A549 (cell line): ENCODE measurements at regions not wholly inside any gene's neighbourhood (a gene's known extent, or its start where the extent isn't known, plus 50 kb on each side); places are given as distances from the start of the nearest gene placed in this dataset.

Source experiments
- ATAC-seq, 2 experiments: fragments of 200-7000 bp in 1 of 2; fragments of >200 bp in 1 of 2; cut with Nextera tagmentation in 1 of 2; cut with Tn5 transposase in 1 of 2; 3 replicates each; pipeline versions ENCODE4 v1.8.0 to v1.9.1; 2018 to 2020; ENCODE audit warnings: mild to moderate bottlenecking in 1 of 2, moderate library complexity in 1 of 2
- CTCF ChIA-PET: fragments of 300-600 bp; sonication (Branson Sonifier 250); formaldehyde crosslinking; extraction: SDS; loops from one replicate; lab custom pipeline; 2021; ENCODE audit warnings: antibody characterized with exemption, inconsistent platforms; lab: Yijun Ruan, JAX
- POLR2A ChIA-PET: fragments of 350-600 bp; formaldehyde crosslinking; extraction: SDS; loops from one replicate; lab custom pipeline; 2021; ENCODE audit warnings: antibody characterized with exemption, inconsistent platforms; lab: Yijun Ruan, JAX
- DNase-seq, 2 experiments: peaks; one replicate each; pipeline versions ENCODE4 v3.0.0 to v3.0.0-alpha.2; 2011 to 2016; ENCODE audit warnings: low read depth in 1 of 2, low spot score in 1 of 2
- FAIRE-seq: peaks from 2 replicates; lab custom pipeline; 2011; peaks lifted over from hg19 to GRCh38; lab: Jason Lieb, UNC
- H3K27ac ChIP-seq, 2 experiments: fragments of >200 bp; sonication (Bioruptor Twin); formaldehyde crosslinking; 3 replicates each; pipeline ENCODE4 v1.5.1; 2016 to 2017
- H3K4me1 ChIP-seq: fragments of >200 bp; sonication (Bioruptor Twin); formaldehyde crosslinking; 3 replicates; pipeline ENCODE4 v1.6.1; 2016
- H3K4me2 ChIP-seq: fragments of >200 bp; sonication (Bioruptor Twin); formaldehyde crosslinking; 3 replicates; pipeline ENCODE4 v1.6.1; 2016
- H3K4me3 ChIP-seq: fragments of >200 bp; sonication (Bioruptor Twin); formaldehyde crosslinking; 3 replicates; pipeline ENCODE4 v1.5.1; 2016
- H3K9me3 ChIP-seq: fragments of >200 bp; sonication (Bioruptor Twin); formaldehyde crosslinking; 3 replicates; pipeline ENCODE4 v1.6.1; 2016
- ATOH8 ChIP-seq: fragments of 250-450 bp; sonication (Bioruptor Pico); IDR thresholded peaks from 2 replicates; pipeline ENCODE4 v1.5.0; 2020; ENCODE audit warnings: low read depth, mild to moderate bottlenecking, moderate library complexity
- BHLHE40 ChIP-seq: IDR thresholded peaks from 2 replicates; pipeline ENCODE4 v1.6.1; 2012; ENCODE audit warnings: low read depth, low read length, inconsistent platforms
- CBX2 ChIP-seq: fragments of 200-600 bp; sonication (generic); IDR thresholded peaks from 2 replicates; pipeline ENCODE4 v1.6.1; 2016; ENCODE audit warnings: low read depth, mild to moderate bottlenecking, borderline replicate concordance
- CEBPB ChIP-seq, 2 experiments: fragments of >200 bp in 1 of 2; sonication (Bioruptor Twin) in 1 of 2; formaldehyde crosslinking in 1 of 2; IDR thresholded peaks; 2 replicates each; pipeline ENCODE4 v1.6.1; 2012 to 2016
- CTCF ChIP-seq: fragments of >200 bp; sonication (Bioruptor Twin); formaldehyde crosslinking; IDR thresholded peaks from 3 replicates; pipeline ENCODE4 v1.5.1; 2016
- E2F6 ChIP-seq: IDR thresholded peaks from 2 replicates; pipeline ENCODE4 v1.6.1; 2012; ENCODE audit warnings: low read depth, borderline replicate concordance
- EHF ChIP-seq: fragments of 250-450 bp; sonication (Bioruptor Pico); IDR thresholded peaks from 2 replicates; pipeline ENCODE4 v1.5.0; 2020; ENCODE audit warnings: mild to moderate bottlenecking
- ELK1 ChIP-seq: fragments of 150-350 bp; IDR thresholded peaks from 2 replicates; pipeline ENCODE4 v1.6.1; 2014; ENCODE audit warnings: low read depth, mild to moderate bottlenecking, low read length
- EP300 ChIP-seq, 2 experiments: fragments of >200 bp; sonication (Bioruptor Twin); formaldehyde crosslinking; IDR thresholded peaks; 2 replicates in 1 of 2; 3 replicates in 1 of 2; pipeline ENCODE4 v1.6.1; 2016 to 2017
- FOXS1 ChIP-seq: fragments of 250-450 bp; sonication (Bioruptor Pico); IDR thresholded peaks from 2 replicates; pipeline ENCODE4 v1.5.0; 2020; ENCODE audit warnings: mild to moderate bottlenecking, moderate library complexity
- GATA3 ChIP-seq: IDR thresholded peaks from 2 replicates; pipeline ENCODE4 v1.6.1; 2012; ENCODE audit warnings: borderline replicate concordance
- HDAC2 ChIP-seq: fragments of 200-600 bp; sonication (generic); IDR thresholded peaks from 2 replicates; pipeline ENCODE4 v1.6.1; 2016
- HOXA7 ChIP-seq: fragments of 250-450 bp; sonication (Bioruptor Pico); IDR thresholded peaks from 2 replicates; pipeline ENCODE4 v1.5.0; 2020; ENCODE audit warnings: mild to moderate bottlenecking, moderate library complexity
- HOXB13 ChIP-seq: fragments of 250-450 bp; sonication (Bioruptor Pico); IDR thresholded peaks from 2 replicates; pipeline ENCODE4 v1.5.0; 2020; ENCODE audit warnings: low read depth, mild to moderate bottlenecking, moderate library complexity
- JUN ChIP-seq, 2 experiments: fragments of >200 bp; sonication (Bioruptor Twin); formaldehyde crosslinking; IDR thresholded peaks; 2 replicates in 1 of 2; 3 replicates in 1 of 2; pipeline ENCODE4 v1.6.1; 2016 to 2017
- JUNB ChIP-seq: fragments of >200 bp; sonication (Bioruptor Twin); formaldehyde crosslinking; IDR thresholded peaks from 2 replicates; pipeline ENCODE4 v1.6.1; 2016
- MYC ChIP-seq: IDR thresholded peaks from 2 replicates; pipeline ENCODE4 v1.6.1; 2012; ENCODE audit warnings: mild to moderate bottlenecking, inconsistent platforms, low read length, improper control_type of control experiment, borderline replicate concordance
- NFE2L2 ChIP-seq: fragments of 150-350 bp; conservative IDR thresholded peaks from 2 replicates; pipeline ENCODE4 v1.6.1; 2014; ENCODE audit warnings: low read length
- PHF8 ChIP-seq: fragments of 200-600 bp; sonication (generic); IDR thresholded peaks from 2 replicates; pipeline ENCODE4 v1.6.1; 2016; ENCODE audit warnings: low read depth, mild to moderate bottlenecking, antibody characterized with exemption, moderate library complexity, borderline replicate concordance
- POLR2A ChIP-seq: IDR thresholded peaks from 2 replicates; pipeline ENCODE4 v1.6.1; 2012; ENCODE audit warnings: mild to moderate bottlenecking, low read length
- RARB ChIP-seq: fragments of 250-450 bp; sonication (Bioruptor Pico); IDR thresholded peaks from 2 replicates; pipeline ENCODE4 v1.8.0; 2021; ENCODE audit warnings: mild to moderate bottlenecking, moderate library complexity
- REST ChIP-seq: fragments of 200-600 bp; sonication (generic); IDR thresholded peaks from 2 replicates; pipeline ENCODE4 v1.6.1; 2016; ENCODE audit warnings: antibody characterized with exemption, mild to moderate bottlenecking, moderate library complexity
- RFX5 ChIP-seq: fragments of 450-650 bp; IDR thresholded peaks from 2 replicates; pipeline ENCODE4 v1.7.1; 2014; ENCODE audit warnings: antibody characterized with exemption, mild to moderate bottlenecking, moderate library complexity
- SREBF2 ChIP-seq: fragments of 450-650 bp; IDR thresholded peaks from 2 replicates; pipeline ENCODE4 v1.6.1; 2014; ENCODE audit warnings: mild to moderate bottlenecking, moderate library complexity
- TFCP2L1 ChIP-seq: fragments of 250-450 bp; sonication (Bioruptor Pico); IDR thresholded peaks from 2 replicates; pipeline ENCODE4 v1.5.0; 2021; ENCODE audit warnings: mild to moderate bottlenecking
- USF2 ChIP-seq: fragments of 450-650 bp; IDR thresholded peaks from 2 replicates; pipeline ENCODE4 v1.6.1; 2014; ENCODE audit warnings: antibody characterized with exemption
- ZC3H11A ChIP-seq: fragments of 450-650 bp; IDR thresholded peaks from 2 replicates; pipeline ENCODE4 v1.6.1; 2014; ENCODE audit warnings: antibody characterized with exemption, mild to moderate bottlenecking
- ZSCAN20 ChIP-seq: fragments of 250-450 bp; sonication (Bioruptor Pico); IDR thresholded peaks from 2 replicates; pipeline ENCODE4 v1.8.0; 2022; ENCODE audit warnings: mild to moderate bottlenecking, moderate library complexity
- WGBS: methylation state at CpG from one replicate; pipeline ENCODE4 v1.1.6; 2017; ENCODE audit errors: missing lambda C conversion rate; 5-methylcytosine and 5-hydroxymethylcytosine counted together

GRCh38 chr22:49023879-49024774, 803.5 kb downstream of the BRD1 start:
- POLR2A ChIA-PET, result no interaction called here
- Histone ChIP-seq H3K27ac (no peak overlapping the region), H3K4me3 (no peak overlapping the region), H3K9me3 (no peaks in the 10 kb centered on the region), H3K4me2 (no peak overlapping the region), H3K4me1 (no peaks in the 10 kb centered on the region)
- CTCF ChIA-PET, result no interaction called here
- FAIRE-seq (no peak), ATAC-seq (no peak; a peak in 1 of 6 replicates), DNase-seq (no peak)
- WGBS, result 42% methylated on average over 10 of the region's 38 CpGs
- no peak for TF ChIP-seq ZSCAN20
- no peak for TF ChIP-seq GATA3
- no peak for TF ChIP-seq JUNB
- no peak for TF ChIP-seq JUN (IDR thresholded peaks at IDR 0.05)
- no peak for TF ChIP-seq TFCP2L1 (CRISPR knock-in tag)
- no peak for TF ChIP-seq E2F6
- TF ChIP-seq EP300 (IDR thresholded peaks at IDR 0.05), result no peak
- TF ChIP-seq HOXA7 (CRISPR knock-in tag), result no peak
- no peak for TF ChIP-seq ELK1
- TF ChIP-seq HDAC2, result no peak
- no peak for TF ChIP-seq BHLHE40
- no peak for TF ChIP-seq MYC
- TF ChIP-seq SREBF2, result no peak
- no peak for TF ChIP-seq EHF (CRISPR knock-in tag)
- TF ChIP-seq ZC3H11A, result no peak
- TF ChIP-seq RARB (CRISPR knock-in tag), result no peak
- TF ChIP-seq POLR2A, result no peak

GRCh38 chr22:49023161-49023878, 804.4 kb downstream of the BRD1 start:
- WGBS, result 36% methylated on average over 5 of the region's 22 CpGs
- Histone ChIP-seq H3K4me1 (no peaks in the 10 kb centered on the region), H3K27ac (no peak overlapping the region), H3K4me2 (no peak overlapping the region), H3K9me3 (no peaks in the 10 kb centered on the region), H3K4me3 (no peak overlapping the region)
- ATAC-seq (no peak), FAIRE-seq (no peak), DNase-seq (no peak)
- POLR2A ChIA-PET, result no interaction called here
- CTCF ChIA-PET, result no interaction called here
- no peak for TF ChIP-seq BHLHE40
- TF ChIP-seq RFX5, result no peak
- TF ChIP-seq USF2, result no peak
- no peak for TF ChIP-seq EHF (CRISPR knock-in tag)
- no peak for TF ChIP-seq JUN (IDR thresholded peaks at IDR 0.05)
- no peak for TF ChIP-seq ZSCAN20
- TF ChIP-seq NFE2L2, result no peak
- no peak for TF ChIP-seq HOXB13 (CRISPR knock-in tag)
- TF ChIP-seq ZC3H11A, result no peak
- no peak for TF ChIP-seq MYC
- TF ChIP-seq CBX2, result no peak
- no peak for TF ChIP-seq PHF8
- TF ChIP-seq FOXS1, result no peak
- no peak for TF ChIP-seq CTCF
- TF ChIP-seq ATOH8 (CRISPR knock-in tag), result no peak
- TF ChIP-seq REST, result no peak
- no peak for TF ChIP-seq CEBPB (IDR thresholded peaks at IDR 0.05)
